ENCODE measurements at regions not wholly inside any gene's neighbourhood (a gene's known extent, or its start where the extent isn't known, plus 50 kb on each side); places are given as distances from the start of the nearest gene placed in this dataset.

GRCh38 chr9:7921545-7922197, 122.1 kb upstream of the DMAC1 start:
- no peak for TF ChIP-seq POLR2A (IDR thresholded peaks at IDR 0.05; ENCODE audit: low read length)
- TF ChIP-seq GATA1 (IDR thresholded peaks at IDR 0.05; ENCODE audit: low read depth, low read length): no peak

Measured in erythroblast (primary cell).